ENCODE measurements at regions not wholly inside any gene's neighbourhood (a gene's known extent, or its start where the extent isn't known, plus 50 kb on each side); places are given as distances from the start of the nearest gene placed in this dataset.

DNA sequence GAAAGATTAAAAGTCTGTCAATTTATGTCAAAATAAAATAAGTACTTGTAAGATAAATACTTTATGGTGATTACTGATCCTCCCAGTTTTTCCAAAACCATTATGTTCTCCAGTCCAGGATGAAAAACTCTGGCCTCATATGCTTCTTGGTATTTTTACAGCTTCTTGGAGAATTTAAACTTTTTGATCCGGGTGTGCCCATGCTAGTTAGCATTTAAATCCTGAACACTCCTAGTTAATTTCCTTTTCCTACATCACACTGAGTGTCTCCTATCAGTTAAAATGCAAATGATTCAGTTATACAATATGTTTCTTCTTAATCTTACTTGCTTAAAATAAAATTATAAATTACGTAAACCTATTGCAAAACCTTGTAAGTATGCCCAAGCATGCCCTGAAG, 499.9 kb upstream of the SLITRK6 start:
- TF ChIP-seq POLR2AphosphoS5 (IDR thresholded peaks at IDR 0.05; ENCODE audit: low read depth, low read length) (no peak), POLR2A (IDR thresholded peaks at IDR 0.05; ENCODE audit: low read depth, low read length) (no peak), TAF1 (IDR thresholded peaks at IDR 0.05; ENCODE audit: borderline replicate concordance, low read depth, low read length) (no peak)
